SK-N-SH treated with all-trans-retinoic acid at 6 μM for 48 hours (cell line): ENCODE measurements at regions not wholly inside any gene's neighbourhood (a gene's known extent, or its start where the extent isn't known, plus 50 kb on each side); places are given as distances from the start of the nearest gene placed in this dataset.

Experiments
- BACH2 ChIP-seq: fragments of 250-450 bp; sonication (Bioruptor Pico); IDR thresholded peaks from 2 replicates; pipeline ENCODE4 v1.9.0; 2021; ENCODE audit warnings: mild to moderate bottlenecking, borderline replicate concordance
- CSDC2 ChIP-seq: fragments of 250-450 bp; sonication (Bioruptor Pico); IDR thresholded peaks from 2 replicates; pipeline ENCODE4 v1.5.0; 2020; ENCODE audit warnings: mild to moderate bottlenecking, moderate library complexity
- ESRRG ChIP-seq: fragments of 250-450 bp; sonication (Bioruptor Pico); IDR thresholded peaks from 2 replicates; pipeline ENCODE4 v1.6.1; 2021; ENCODE audit warnings: mild to moderate bottlenecking
- ISL1 ChIP-seq: fragments of 250-450 bp; sonication (Bioruptor Pico); IDR thresholded peaks from 2 replicates; pipeline ENCODE4 v2.1.2; 2022; ENCODE audit warnings: mild to moderate bottlenecking, moderate library complexity
- PATZ1 ChIP-seq: fragments of 250-450 bp; sonication (Bioruptor Pico); IDR thresholded peaks from 2 replicates; pipeline ENCODE4 v1.8.0; 2020; ENCODE audit warnings: mild to moderate bottlenecking, moderate library complexity, borderline replicate concordance
- RARB ChIP-seq: fragments of 250-450 bp; sonication (Bioruptor Pico); IDR thresholded peaks from 2 replicates; pipeline ENCODE4 v1.8.0; 2021; ENCODE audit warnings: mild to moderate bottlenecking, moderate library complexity
- TCF4 ChIP-seq: fragments of 250-450 bp; sonication (Bioruptor Pico); IDR thresholded peaks from 2 replicates; pipeline ENCODE4 v1.8.0; 2021; ENCODE audit warnings: mild to moderate bottlenecking, moderate library complexity, borderline replicate concordance
- TOX ChIP-seq: fragments of 250-450 bp; sonication (Bioruptor Pico); IDR thresholded peaks from 2 replicates; pipeline ENCODE4 v1.8.0; 2021; ENCODE audit warnings: mild to moderate bottlenecking, moderate library complexity, borderline replicate concordance
- ZFP3 ChIP-seq: fragments of 250-450 bp; sonication (Bioruptor Pico); IDR thresholded peaks from 2 replicates; pipeline ENCODE4 v1.5.0; 2020; ENCODE audit warnings: mild to moderate bottlenecking, moderate library complexity
- ZFP30 ChIP-seq: fragments of 450-650 bp; formaldehyde crosslinking; IDR thresholded peaks from 2 replicates; pipeline ENCODE4 v1.5.0; 2022; ENCODE audit warnings: mild to moderate bottlenecking, moderate library complexity
- ZNF70 ChIP-seq: fragments of 450-650 bp; formaldehyde crosslinking; IDR thresholded peaks from 2 replicates; pipeline ENCODE4 v1.5.0; 2020; ENCODE audit warnings: mild to moderate bottlenecking, moderate library complexity
- ZNF8 ChIP-seq: fragments of 450-650 bp; formaldehyde crosslinking; IDR thresholded peaks from 2 replicates; pipeline ENCODE4 v1.5.0; 2020; ENCODE audit warnings: mild to moderate bottlenecking, moderate library complexity
- TF ChIP-seq, protein P1 (sequence below): fragments of 250-450 bp; sonication (Bioruptor Pico); IDR thresholded peaks from 2 replicates; pipeline ENCODE4 v1.5.1; 2020; ENCODE audit warnings: low read depth, mild to moderate bottlenecking, moderate library complexity

DNA sequence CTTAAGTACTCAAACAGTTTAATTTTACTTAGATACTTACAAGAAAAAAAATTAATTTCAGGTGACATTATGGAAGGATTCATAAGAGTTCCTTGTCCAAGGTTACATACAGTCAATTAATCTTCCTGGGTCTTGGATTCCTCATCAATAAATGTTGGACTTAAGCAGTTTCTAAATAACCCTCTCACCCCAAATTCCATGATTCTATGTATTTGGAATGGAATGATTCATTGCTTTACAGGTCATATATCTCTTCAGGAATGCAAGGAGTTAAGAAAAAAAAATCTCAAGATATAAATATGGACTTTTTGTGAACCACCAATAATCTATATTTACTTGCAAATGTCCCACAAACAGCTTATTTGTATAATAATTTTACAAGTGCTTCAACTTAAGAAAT lies 84.2 kb upstream of the BMP4 start:
- TF ChIP-seq TOX (no peak), ZFP30 (no peak), ZFP3 (CRISPR knock-in tag) (no peak), CSDC2 (no peak), RARB (no peak), PATZ1 (CRISPR knock-in tag) (no peak), BACH2 (CRISPR knock-in tag) (no peak), ESRRG (CRISPR knock-in tag) (no peak), ZNF70 (CRISPR knock-in tag) (no peak), ZNF8 (no peak), ISL1 (no peak), TCF4 (CRISPR knock-in tag) (no peak)
- TF ChIP-seq, protein P1, sequence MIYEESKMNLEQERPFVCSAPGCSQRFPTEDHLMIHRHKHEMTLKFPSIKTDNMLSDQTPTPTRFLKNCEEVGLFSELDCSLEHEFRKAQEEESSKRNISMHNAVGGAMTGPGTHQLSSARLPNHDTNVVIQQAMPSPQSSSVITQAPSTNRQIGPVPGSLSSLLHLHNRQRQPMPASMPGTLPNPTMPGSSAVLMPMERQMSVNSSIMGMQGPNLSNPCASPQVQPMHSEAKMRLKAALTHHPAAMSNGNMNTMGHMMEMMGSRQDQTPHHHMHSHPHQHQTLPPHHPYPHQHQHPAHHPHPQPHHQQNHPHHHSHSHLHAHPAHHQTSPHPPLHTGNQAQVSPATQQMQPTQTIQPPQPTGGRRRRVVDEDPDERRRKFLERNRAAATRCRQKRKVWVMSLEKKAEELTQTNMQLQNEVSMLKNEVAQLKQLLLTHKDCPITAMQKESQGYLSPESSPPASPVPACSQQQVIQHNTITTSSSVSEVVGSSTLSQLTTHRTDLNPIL (CRISPR knock-in tag): no peak
